Neutrophil (primary cell): ENCODE measurements at regions not wholly inside any gene's neighbourhood (a gene's known extent, or its start where the extent isn't known, plus 50 kb on each side); places are given as distances from the start of the nearest gene placed in this dataset.

Experiments used
- H3K27ac ChIP-seq: fragments of 200-600 bp; sonication (generic); 2 replicates; pipeline ENCODE4 v1.5.1; 2016; ENCODE audit warnings: mild to moderate bottlenecking, moderate library complexity
- H3K27me3 ChIP-seq: fragments of 200-600 bp; sonication (generic); 2 replicates; pipeline ENCODE4 v1.6.0; 2016; ENCODE audit warnings: mild to moderate bottlenecking
- H3K36me3 ChIP-seq: fragments of 200-600 bp; sonication (generic); 2 replicates; pipeline ENCODE4 v1.5.1; 2017
- H3K4me1 ChIP-seq, 2 experiments: fragments of 200-600 bp in 1 of 2; sonication (generic) in 1 of 2; 1 replicate in 1 of 2; 2 replicates in 1 of 2; pipeline versions ENCODE4 v1.5.1 to v1.6.1; 2013 to 2016; ENCODE audit warnings: low read depth in 1 of 2, low read length in 1 of 2, mild to moderate bottlenecking in 1 of 2, moderate library complexity in 1 of 2; ENCODE audit not compliant: control insufficient read depth in 1 of 2, insufficient read depth in 1 of 2
- H3K4me3 ChIP-seq, 2 experiments: fragments of 200-600 bp in 1 of 2; sonication (generic) in 1 of 2; 1 replicate in 1 of 2; 2 replicates in 1 of 2; pipeline ENCODE4 v1.5.1; 2013 to 2016; ENCODE audit warnings: low read depth in 1 of 2, low read length in 1 of 2, mild to moderate bottlenecking in 1 of 2, moderate library complexity in 1 of 2
- H3K9me3 ChIP-seq: fragments of 200-600 bp; sonication (generic); 2 replicates; pipeline ENCODE4 v1.5.1; 2016
- TF ChIP-seq, protein P1 (sequence below): fragments of 200-600 bp; sonication (generic); IDR thresholded peaks from 2 replicates; pipeline ENCODE4 v1.5.1; 2016; ENCODE audit warnings: antibody characterized with exemption

GRCh38 chr17:55571095-55571494, 59.8 kb upstream of the SMIM36 start:
- Histone ChIP-seq H3K4me1 (peaks cover 0 to under 1% of the 10 kb centered on the region in 2 experiments), H3K9me3 (no peaks in the 10 kb centered on the region), H3K27me3 (no peaks in the 10 kb centered on the region), H3K36me3 (no peaks in the 10 kb centered on the region), H3K4me3 (no peak overlapping the region), H3K27ac (no peak overlapping the region)
- TF ChIP-seq, protein P1, sequence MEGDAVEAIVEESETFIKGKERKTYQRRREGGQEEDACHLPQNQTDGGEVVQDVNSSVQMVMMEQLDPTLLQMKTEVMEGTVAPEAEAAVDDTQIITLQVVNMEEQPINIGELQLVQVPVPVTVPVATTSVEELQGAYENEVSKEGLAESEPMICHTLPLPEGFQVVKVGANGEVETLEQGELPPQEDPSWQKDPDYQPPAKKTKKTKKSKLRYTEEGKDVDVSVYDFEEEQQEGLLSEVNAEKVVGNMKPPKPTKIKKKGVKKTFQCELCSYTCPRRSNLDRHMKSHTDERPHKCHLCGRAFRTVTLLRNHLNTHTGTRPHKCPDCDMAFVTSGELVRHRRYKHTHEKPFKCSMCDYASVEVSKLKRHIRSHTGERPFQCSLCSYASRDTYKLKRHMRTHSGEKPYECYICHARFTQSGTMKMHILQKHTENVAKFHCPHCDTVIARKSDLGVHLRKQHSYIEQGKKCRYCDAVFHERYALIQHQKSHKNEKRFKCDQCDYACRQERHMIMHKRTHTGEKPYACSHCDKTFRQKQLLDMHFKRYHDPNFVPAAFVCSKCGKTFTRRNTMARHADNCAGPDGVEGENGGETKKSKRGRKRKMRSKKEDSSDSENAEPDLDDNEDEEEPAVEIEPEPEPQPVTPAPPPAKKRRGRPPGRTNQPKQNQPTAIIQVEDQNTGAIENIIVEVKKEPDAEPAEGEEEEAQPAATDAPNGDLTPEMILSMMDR = no peak

- Histone ChIP-seq H3K27me3 (no peaks in the 10 kb centered on the region), H3K27ac (no peak overlapping the region), H3K9me3 (no peaks in the 10 kb centered on the region), H3K36me3 (no peaks in the 10 kb centered on the region), H3K4me1 (no peaks in the 10 kb centered on the region), H3K4me3 (no peak overlapping the region)
- TF ChIP-seq, protein P1 = no peak
These were observed 59.1 kb upstream of the SMIM36 start for GRCh38 chr17:55570391-55570790.

- no peaks in the 10 kb centered on the region for H3K9me3 ChIP-seq
- H3K27me3 ChIP-seq = no peaks in the 10 kb centered on the region
- no peak overlapping the region for H3K27ac ChIP-seq
- TF ChIP-seq, protein P1 = no peak
- H3K36me3 ChIP-seq = no peaks in the 10 kb centered on the region
- H3K4me1 ChIP-seq = no peaks in the 10 kb centered on the region
- H3K4me3 ChIP-seq = no peak overlapping the region
These were observed 56.3 kb upstream of the SMIM36 start for GRCh38 chr17:55567240-55568214.

DNA sequence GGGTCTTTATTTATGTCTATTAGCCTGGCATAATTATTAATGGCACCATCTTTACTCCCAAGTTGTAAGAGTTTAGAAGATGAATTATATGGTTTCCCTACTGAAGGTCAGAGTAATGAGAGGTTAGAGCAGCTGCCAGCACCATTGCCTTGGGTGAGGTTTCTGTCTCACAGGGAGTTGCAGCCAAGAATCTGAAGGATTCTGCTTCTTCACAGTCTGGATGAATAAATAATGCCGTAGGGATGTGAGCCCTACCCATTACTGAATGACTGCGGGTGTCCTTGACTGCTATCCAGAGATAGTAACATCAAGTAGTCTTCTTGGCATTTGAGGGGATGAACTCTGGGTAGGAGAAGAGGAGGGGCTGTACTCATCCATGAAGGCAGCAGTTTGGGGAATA, 52.8 kb upstream of the SMIM36 start:
- no peak overlapping the region for H3K4me3 ChIP-seq
- H3K9me3 ChIP-seq = no peaks in the 10 kb centered on the region
- no peaks in the 10 kb centered on the region for H3K36me3 ChIP-seq
- no peaks in the 10 kb centered on the region for H3K27me3 ChIP-seq
- H3K27ac ChIP-seq = no peak overlapping the region
- H3K4me1 ChIP-seq = no peaks in the 10 kb centered on the region
- TF ChIP-seq, protein P1 = no peak

- Histone ChIP-seq H3K27ac (no peak overlapping the region), H3K36me3 (no peaks in the 10 kb centered on the region), H3K4me1 (no peaks in the 10 kb centered on the region), H3K4me3 (no peak overlapping the region), H3K27me3 (no peaks in the 10 kb centered on the region), H3K9me3 (no peaks in the 10 kb centered on the region)
- TF ChIP-seq, protein P1 = no peak
These were observed 52.1 kb upstream of the SMIM36 start for GRCh38 chr17:55563363-55563762.
